Kidney glomerular epithelial cell (primary cell): ENCODE measurements at regions not wholly inside any gene's neighbourhood (a gene's known extent, or its start where the extent isn't known, plus 50 kb on each side); places are given as distances from the start of the nearest gene placed in this dataset.
"Not testable (repeated sequence)": the region's sequence is repeated elsewhere in the genome, so short reads cannot be mapped to it uniquely, and the experiment has no call there.

Source experiments
- DNase-seq: peaks from one replicate; lab custom pipeline; 2025; lab: John Stamatoyannopoulos, UW

- DNase-seq, result no peak
These were observed 61.2 kb upstream of the AKIRIN2 start for GRCh38 chr6:87763276-87763675.

GRCh38 chr6:87762116-87762515, 60.1 kb upstream of the AKIRIN2 start:
- DNase-seq, result no peak

GRCh38 chr6:87757792-87758191, 55.8 kb upstream of the AKIRIN2 start:
- no peak for DNase-seq

- no peak for DNase-seq
These were observed 54.8 kb upstream of the AKIRIN2 start for GRCh38 chr6:87756858-87757257.

GRCh38 chr6:87755708-87756671, 54.0 kb upstream of the AKIRIN2 start:
- no peak for DNase-seq

- DNase-seq, result no peak
These were observed 52.8 kb upstream of the AKIRIN2 start for GRCh38 chr6:87754828-87755227.

GRCh38 chr6:87753131-87753685, 51.2 kb upstream of the AKIRIN2 start:
- no peak for DNase-seq

- not testable (repeated sequence) for DNase-seq
These were observed 50.5 kb upstream of the AKIRIN2 start for GRCh38 chr6:87752503-87752902.
